Panc1 (cell line): ENCODE measurements at regions not wholly inside any gene's neighbourhood (a gene's known extent, or its start where the extent isn't known, plus 50 kb on each side); places are given as distances from the start of the nearest gene placed in this dataset.

Experiments
- POLR2AphosphoS5 ChIP-seq: IDR thresholded peaks from 2 replicates; pipeline ENCODE4 v1.6.1; 2012; ENCODE audit warnings: mild to moderate bottlenecking, low read depth, low read length, moderate library complexity
- SIN3A ChIP-seq: IDR thresholded peaks from 2 replicates; pipeline ENCODE4 v1.6.1; 2012; ENCODE audit warnings: low read depth, mild to moderate bottlenecking, low read length, moderate library complexity, borderline replicate concordance; ENCODE audit not compliant: insufficient read depth
- TF ChIP-seq, protein P1 (sequence below): fragments of 450-650 bp; IDR thresholded peaks from 2 replicates; pipeline ENCODE4 v1.5.1; 2017; ENCODE audit warnings: mild to moderate bottlenecking

DNA sequence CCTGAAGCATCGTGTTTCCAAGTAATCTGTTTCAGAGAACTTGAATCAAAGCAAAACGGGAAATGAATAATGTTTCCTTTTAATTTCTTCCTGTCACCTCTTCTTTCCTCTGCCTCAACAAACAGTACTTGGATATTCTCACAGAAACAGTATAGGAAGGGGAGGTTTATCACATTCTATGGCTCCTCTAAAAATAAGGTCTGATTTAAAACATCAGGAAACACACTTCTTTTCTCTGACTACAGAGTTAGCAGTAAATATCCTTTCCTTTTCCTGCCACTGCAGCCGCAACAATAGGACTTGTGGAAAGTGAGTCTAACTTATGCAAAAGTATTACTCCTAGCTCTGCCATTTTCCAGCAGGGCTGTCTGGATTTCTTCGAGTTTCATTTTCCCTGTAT, 62.3 kb downstream of the CH25H start:
- TF ChIP-seq, protein P1, sequence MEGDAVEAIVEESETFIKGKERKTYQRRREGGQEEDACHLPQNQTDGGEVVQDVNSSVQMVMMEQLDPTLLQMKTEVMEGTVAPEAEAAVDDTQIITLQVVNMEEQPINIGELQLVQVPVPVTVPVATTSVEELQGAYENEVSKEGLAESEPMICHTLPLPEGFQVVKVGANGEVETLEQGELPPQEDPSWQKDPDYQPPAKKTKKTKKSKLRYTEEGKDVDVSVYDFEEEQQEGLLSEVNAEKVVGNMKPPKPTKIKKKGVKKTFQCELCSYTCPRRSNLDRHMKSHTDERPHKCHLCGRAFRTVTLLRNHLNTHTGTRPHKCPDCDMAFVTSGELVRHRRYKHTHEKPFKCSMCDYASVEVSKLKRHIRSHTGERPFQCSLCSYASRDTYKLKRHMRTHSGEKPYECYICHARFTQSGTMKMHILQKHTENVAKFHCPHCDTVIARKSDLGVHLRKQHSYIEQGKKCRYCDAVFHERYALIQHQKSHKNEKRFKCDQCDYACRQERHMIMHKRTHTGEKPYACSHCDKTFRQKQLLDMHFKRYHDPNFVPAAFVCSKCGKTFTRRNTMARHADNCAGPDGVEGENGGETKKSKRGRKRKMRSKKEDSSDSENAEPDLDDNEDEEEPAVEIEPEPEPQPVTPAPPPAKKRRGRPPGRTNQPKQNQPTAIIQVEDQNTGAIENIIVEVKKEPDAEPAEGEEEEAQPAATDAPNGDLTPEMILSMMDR = no peak
- TF ChIP-seq POLR2AphosphoS5 (no peak), SIN3A (no peak)
